GM12875 (cell line): ENCODE measurements at regions not wholly inside any gene's neighbourhood (a gene's known extent, or its start where the extent isn't known, plus 50 kb on each side); places are given as distances from the start of the nearest gene placed in this dataset.

ENCODE experiments used
- H3K4me3 ChIP-seq: one replicate; pipeline ENCODE4 v1.5.1; 2011; ENCODE audit warnings: low read depth, low read length, control low read depth
- TF ChIP-seq, protein P1 (sequence below): IDR thresholded peaks from 2 replicates; pipeline ENCODE4 v1.5.1; 2011; ENCODE audit warnings: low read depth, mild to moderate bottlenecking, control low read depth, inconsistent platforms, low read length, moderate library complexity, borderline replicate concordance; ENCODE audit not compliant: insufficient read depth

- TF ChIP-seq, protein P1, sequence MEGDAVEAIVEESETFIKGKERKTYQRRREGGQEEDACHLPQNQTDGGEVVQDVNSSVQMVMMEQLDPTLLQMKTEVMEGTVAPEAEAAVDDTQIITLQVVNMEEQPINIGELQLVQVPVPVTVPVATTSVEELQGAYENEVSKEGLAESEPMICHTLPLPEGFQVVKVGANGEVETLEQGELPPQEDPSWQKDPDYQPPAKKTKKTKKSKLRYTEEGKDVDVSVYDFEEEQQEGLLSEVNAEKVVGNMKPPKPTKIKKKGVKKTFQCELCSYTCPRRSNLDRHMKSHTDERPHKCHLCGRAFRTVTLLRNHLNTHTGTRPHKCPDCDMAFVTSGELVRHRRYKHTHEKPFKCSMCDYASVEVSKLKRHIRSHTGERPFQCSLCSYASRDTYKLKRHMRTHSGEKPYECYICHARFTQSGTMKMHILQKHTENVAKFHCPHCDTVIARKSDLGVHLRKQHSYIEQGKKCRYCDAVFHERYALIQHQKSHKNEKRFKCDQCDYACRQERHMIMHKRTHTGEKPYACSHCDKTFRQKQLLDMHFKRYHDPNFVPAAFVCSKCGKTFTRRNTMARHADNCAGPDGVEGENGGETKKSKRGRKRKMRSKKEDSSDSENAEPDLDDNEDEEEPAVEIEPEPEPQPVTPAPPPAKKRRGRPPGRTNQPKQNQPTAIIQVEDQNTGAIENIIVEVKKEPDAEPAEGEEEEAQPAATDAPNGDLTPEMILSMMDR = no peak
- no peak overlapping the region for H3K4me3 ChIP-seq
Measured at GRCh38 chr15:27693280-27693679, 405.8 kb downstream of the OCA2 start.

GRCh38 chr15:27692438-27692837, 406.7 kb downstream of the OCA2 start:
- H3K4me3 ChIP-seq = no peak overlapping the region
- TF ChIP-seq, protein P1 = no peak

DNA sequence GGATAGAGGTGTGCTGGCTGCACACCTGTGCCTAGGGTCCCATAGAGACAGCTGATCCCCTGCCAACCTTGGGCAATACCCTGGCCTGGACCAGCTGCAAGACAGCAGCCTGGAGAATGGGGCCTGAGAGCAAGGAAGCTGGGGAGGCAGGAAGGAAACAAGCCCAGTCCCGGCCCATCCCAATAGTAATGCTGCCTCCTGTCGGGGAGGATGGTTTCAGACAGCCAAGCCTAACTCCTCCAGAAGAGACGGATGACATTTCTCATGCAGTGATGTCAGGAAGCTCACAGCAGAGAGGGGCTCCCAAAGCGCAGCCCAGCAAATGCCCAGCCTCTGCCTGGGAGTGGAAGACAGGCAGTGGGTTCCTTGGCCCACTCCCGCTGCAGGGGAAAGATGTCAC, 408.8 kb downstream of the OCA2 start:
- TF ChIP-seq, protein P1 = no peak
- no peak overlapping the region for H3K4me3 ChIP-seq

- H3K4me3 ChIP-seq = no peak overlapping the region
- TF ChIP-seq, protein P1 = no peak
Measured at GRCh38 chr15:27686971-27687370, 412.1 kb downstream of the OCA2 start.

DNA sequence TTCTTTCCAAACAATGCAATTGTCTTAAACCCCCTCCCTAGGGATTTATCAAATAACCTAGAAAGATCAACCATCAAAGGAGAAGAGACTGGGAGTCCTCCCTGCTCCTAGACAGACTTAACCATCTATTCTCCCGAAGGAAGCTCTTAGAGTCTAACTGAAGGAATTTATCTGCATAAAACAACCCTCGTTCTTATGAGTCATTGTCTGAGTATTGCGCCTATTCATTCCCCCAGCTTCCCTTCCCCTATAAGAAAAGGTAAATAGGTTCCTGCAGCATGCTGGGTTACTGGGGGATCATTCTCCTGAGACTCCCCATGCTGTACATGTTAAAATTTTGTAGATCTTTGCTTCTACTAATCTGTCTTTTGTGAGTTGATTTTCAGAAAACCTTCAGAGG, 412.7 kb downstream of the OCA2 start:
- no peak overlapping the region for H3K4me3 ChIP-seq
- TF ChIP-seq, protein P1 = no peak

DNA sequence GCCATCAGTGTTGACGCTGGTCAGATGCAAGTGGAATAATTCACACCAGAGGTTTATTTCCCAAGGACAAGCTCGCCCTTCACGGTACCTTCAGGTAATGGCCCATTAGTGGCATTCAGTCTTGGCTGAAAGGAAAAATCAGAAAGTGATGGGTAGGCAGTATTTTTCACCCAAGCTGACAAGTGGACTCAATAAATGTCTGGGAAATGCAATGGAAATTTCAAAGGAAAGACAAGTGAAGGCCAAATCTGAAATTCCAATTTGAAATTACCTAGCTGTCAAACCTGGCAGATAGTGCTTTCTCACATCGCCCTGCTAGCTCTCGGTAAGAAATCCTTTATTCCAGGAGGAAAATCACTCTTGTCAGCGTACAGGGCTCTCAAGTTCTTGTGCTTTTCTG, 413.5 kb downstream of the OCA2 start:
- TF ChIP-seq, protein P1 = no peak

GRCh38 chr15:27683121-27683520, 416.0 kb downstream of the OCA2 start:
- TF ChIP-seq, protein P1 = no peak
- H3K4me3 ChIP-seq = no peak overlapping the region

More for the DNA sequence above, 413.5 kb downstream of the OCA2 start:
- no peak overlapping the region for H3K4me3 ChIP-seq
